ENCODE measurements at regions not wholly inside any gene's neighbourhood (a gene's known extent, or its start where the extent isn't known, plus 50 kb on each side); places are given as distances from the start of the nearest gene placed in this dataset.

DNA sequence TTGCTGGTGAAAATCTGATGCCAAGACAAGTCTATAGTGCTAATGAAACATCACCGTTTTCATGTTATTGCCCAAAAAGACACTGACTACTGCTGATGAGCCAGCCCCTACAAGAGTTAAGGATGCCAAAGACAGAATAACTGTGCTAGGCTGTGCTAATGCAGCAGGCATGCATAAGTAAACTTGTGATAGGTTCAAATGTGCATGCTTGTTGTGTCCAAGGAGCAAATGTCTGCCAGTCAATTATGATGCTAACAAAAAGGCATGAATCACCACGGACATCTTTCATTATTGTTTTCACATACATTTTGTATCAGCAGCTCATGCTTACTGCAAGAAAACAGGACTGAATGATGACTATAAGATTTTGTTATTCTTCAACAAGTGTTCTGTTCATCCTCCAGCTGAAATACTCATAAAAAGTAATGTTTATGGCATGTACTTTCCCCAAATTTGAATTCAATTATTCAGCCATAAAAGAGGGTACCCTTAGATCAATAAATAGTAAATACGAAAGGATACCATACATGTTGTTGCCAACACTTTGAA is 306.9 kb upstream of the ARSJ start:
- no peak for DNase-seq (ENCODE audit: low spot score in 2 of 2)
- WGBS, 2 donors = 71% methylated on average over 3 of the region's 3 CpGs
- TF ChIP-seq POLR2A (IDR thresholded peaks at IDR 0.05) = no peak
- TF ChIP-seq, protein P1, sequence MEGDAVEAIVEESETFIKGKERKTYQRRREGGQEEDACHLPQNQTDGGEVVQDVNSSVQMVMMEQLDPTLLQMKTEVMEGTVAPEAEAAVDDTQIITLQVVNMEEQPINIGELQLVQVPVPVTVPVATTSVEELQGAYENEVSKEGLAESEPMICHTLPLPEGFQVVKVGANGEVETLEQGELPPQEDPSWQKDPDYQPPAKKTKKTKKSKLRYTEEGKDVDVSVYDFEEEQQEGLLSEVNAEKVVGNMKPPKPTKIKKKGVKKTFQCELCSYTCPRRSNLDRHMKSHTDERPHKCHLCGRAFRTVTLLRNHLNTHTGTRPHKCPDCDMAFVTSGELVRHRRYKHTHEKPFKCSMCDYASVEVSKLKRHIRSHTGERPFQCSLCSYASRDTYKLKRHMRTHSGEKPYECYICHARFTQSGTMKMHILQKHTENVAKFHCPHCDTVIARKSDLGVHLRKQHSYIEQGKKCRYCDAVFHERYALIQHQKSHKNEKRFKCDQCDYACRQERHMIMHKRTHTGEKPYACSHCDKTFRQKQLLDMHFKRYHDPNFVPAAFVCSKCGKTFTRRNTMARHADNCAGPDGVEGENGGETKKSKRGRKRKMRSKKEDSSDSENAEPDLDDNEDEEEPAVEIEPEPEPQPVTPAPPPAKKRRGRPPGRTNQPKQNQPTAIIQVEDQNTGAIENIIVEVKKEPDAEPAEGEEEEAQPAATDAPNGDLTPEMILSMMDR (IDR thresholded peaks at IDR 0.05) = no peak

DNA sequence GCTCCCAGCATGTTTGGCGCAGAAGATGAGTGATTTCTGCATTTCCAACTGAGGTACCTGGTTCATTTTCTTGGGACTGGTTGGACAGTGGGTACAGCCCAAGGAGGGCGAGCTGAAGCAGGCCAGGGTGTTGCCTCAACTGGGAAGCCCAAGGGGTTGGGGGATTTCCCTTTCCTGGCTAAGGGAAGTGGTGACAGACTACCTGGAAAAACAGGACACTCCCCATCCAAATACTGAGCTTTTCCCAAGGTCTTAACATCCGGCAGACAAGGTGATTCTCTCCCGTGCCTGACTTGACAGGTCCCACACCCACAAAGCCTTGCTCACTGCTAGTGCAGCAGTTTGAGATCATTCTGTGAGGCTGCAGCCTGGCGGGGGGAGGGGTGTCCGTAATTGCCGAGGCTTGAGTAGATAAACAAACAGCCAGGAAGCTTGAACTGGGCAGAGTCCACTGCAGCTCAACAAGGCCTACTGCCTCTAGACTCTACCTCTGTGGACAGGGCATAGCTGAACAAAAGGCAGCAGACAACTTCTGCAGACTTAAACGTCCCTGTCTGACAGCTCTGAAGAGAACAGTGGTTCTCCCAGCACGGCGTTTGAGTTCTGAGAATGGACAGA is 307.7 kb upstream of the ARSJ start:
- Histone ChIP-seq H3K4me1 (no peaks in the 10 kb centered on the region), H3K4me3 (no peak overlapping the region), H3K9me3 (no peaks in the 10 kb centered on the region), H3K36me3 (no peaks in the 10 kb centered on the region), H3K27ac (no peak overlapping the region), H3K27me3 (no peaks in the 10 kb centered on the region)
- WGBS, 2 donors = 88 to 89% methylated on average over 9 to 10 of the region's 10 CpGs
- TF ChIP-seq, protein P1 (IDR thresholded peaks at IDR 0.05) = no peak
- TF ChIP-seq POLR2A (IDR thresholded peaks at IDR 0.05) (no peak), EP300 (IDR thresholded peaks at IDR 0.05) (no peak)
- no peak for DNase-seq (ENCODE audit: low spot score in 2 of 2)

More for the DNA sequence above, 306.9 kb upstream of the ARSJ start:
- no peaks in the 10 kb centered on the region for H3K27me3 ChIP-seq
- no peaks in the 10 kb centered on the region for H3K4me1 ChIP-seq
- H3K4me3 ChIP-seq = no peak overlapping the region
- H3K36me3 ChIP-seq = no peaks in the 10 kb centered on the region
- no peak overlapping the region for H3K27ac ChIP-seq
- H3K9me3 ChIP-seq = no peaks in the 10 kb centered on the region

DNA sequence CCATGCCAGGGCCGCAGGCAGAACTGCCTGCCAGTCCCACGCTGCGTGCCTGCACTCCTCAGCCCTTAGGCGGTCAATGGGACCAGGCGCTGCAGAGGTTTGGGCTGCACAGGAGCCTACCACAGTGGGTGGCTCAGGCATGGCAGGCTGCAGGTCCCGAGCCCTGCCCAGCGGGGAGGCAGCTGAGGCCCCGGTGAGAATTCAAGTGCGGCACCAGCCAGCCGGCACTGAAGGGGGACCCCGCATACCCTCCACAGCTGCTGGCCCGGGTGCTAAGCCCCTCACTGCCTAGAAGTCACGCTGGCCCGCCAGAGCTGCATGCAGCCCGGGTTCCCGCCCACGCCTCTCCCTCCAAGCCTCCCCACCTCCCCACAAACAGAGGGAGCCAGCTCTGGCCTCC is 302.5 kb upstream of the UGT8 start:
- Histone ChIP-seq H3K36me3 (no peaks in the 10 kb centered on the region), H3K27me3 (no peaks in the 10 kb centered on the region), H3K27ac (no peak overlapping the region), H3K4me3 (no peak overlapping the region), H3K4me1 (no peaks in the 10 kb centered on the region), H3K9me3 (peaks cover 0 to 17% (median 0%) of the 10 kb centered on the region in 4 donors)
- no peak for DNase-seq (ENCODE audit: low spot score in 2 of 2)
- TF ChIP-seq, protein P1 (IDR thresholded peaks at IDR 0.05) = no peak
- no peak for TF ChIP-seq EP300 (IDR thresholded peaks at IDR 0.05)
- TF ChIP-seq POLR2A (IDR thresholded peaks at IDR 0.05) = no peak
- WGBS, 2 donors = 94 to 95% methylated on average over 11 to 12 of the region's 17 CpGs

DNA sequence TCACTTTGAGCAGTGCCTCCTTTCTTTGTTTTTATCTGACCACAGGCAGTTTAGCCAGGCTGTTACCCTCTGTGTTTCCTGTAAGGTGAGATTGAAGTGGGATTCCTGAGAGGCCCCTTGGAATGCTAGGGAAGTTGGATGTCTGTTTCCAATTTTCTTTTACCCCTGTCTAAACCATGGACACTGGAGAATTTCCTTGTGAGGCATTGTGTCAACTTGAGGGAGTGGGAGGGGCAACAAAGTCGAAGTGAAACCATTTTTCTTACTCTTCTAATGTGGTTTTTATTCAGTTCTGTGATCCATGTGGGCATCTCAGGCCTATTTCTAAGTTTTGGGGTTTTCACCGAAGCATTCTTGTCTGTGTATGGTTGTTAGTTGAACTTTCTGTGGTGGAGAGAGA is 296.1 kb upstream of the UGT8 start:
- Histone ChIP-seq H3K9me3 (peaks cover 0 to 5% (median 0%) of the 10 kb centered on the region in 4 donors), H3K27me3 (no peaks in the 10 kb centered on the region), H3K36me3 (no peaks in the 10 kb centered on the region), H3K27ac (no peak overlapping the region), H3K4me1 (no peaks in the 10 kb centered on the region), H3K4me3 (no peak overlapping the region)
- DNase-seq (ENCODE audit: low spot score in 2 of 2) = no peak
- TF ChIP-seq, protein P1 (IDR thresholded peaks at IDR 0.05) = no peak
- no peak for TF ChIP-seq EP300 (IDR thresholded peaks at IDR 0.05)
- no peak for TF ChIP-seq POLR2A (IDR thresholded peaks at IDR 0.05)
- WGBS, 2 donors = 68 to 72% methylated on average over 2 of the region's 2 CpGs

DNA sequence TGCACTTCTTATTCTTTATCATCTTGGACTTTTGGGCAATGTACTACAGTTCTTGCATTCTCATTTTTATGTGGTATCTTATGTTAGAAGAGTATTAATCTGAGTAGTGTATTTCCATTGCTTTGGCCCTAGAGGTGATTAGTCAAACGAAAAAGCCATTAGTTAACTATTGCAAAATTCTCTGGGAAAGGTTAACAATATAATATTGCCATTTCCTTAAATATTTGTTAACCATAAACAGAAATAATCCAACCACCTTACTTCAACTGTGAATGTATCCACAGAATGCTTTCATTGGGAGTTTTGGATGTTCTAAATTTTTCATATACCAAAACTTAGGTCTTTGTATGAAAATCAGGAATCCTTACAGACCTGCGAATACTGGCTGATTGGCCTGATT is 294.6 kb upstream of the UGT8 start:
- Histone ChIP-seq H3K4me1 (no peaks in the 10 kb centered on the region), H3K27me3 (no peaks in the 10 kb centered on the region), H3K4me3 (no peak overlapping the region), H3K9me3 (peaks cover 0 to 5% (median 0%) of the 10 kb centered on the region in 4 donors), H3K27ac (no peak overlapping the region), H3K36me3 (no peaks in the 10 kb centered on the region)
- TF ChIP-seq EP300 (IDR thresholded peaks at IDR 0.05) = no peak
- no peak for TF ChIP-seq POLR2A (IDR thresholded peaks at IDR 0.05)
- TF ChIP-seq, protein P1 (IDR thresholded peaks at IDR 0.05) = no peak
- DNase-seq (ENCODE audit: low spot score in 2 of 2) = no peak
- WGBS, 2 donors = 82 to 86% methylated on average over 2 of the region's 2 CpGs
